Lower lobe of right lung (tissue), 2 donors: ENCODE measurements at regions not wholly inside any gene's neighbourhood (a gene's known extent, or its start where the extent isn't known, plus 50 kb on each side); places are given as distances from the start of the nearest gene placed in this dataset.

Source experiments
- ATAC-seq, 2 donors: fragments of 200-7000 bp; cut with Tn5 transposase; one replicate each; pipeline ENCODE4 v1.9.1; 2020 to 2022; ENCODE audit warnings: mild to moderate bottlenecking in 2 of 2, moderate library complexity in 2 of 2
- DNase-seq: peaks from one replicate; pipeline ENCODE4 v3.0.0-alpha.2; 2020
- H3K27ac ChIP-seq: fragments of 200-600 bp; one replicate; pipeline ENCODE4 v1.8.0; 2022
- H3K27me3 ChIP-seq: fragments of 200-600 bp; one replicate; pipeline ENCODE4 v1.8.0; 2022; ENCODE audit warnings: low read depth
- H3K36me3 ChIP-seq: fragments of 200-600 bp; one replicate; pipeline ENCODE4 v1.8.0; 2022; ENCODE audit warnings: mild to moderate bottlenecking
- H3K4me1 ChIP-seq: fragments of 200-600 bp; one replicate; pipeline ENCODE4 v1.8.0; 2022
- H3K4me3 ChIP-seq: fragments of 200-600 bp; one replicate; pipeline ENCODE4 v1.8.0; 2022; ENCODE audit warnings: mild to moderate bottlenecking
- H3K9me3 ChIP-seq: fragments of 200-600 bp; one replicate; pipeline ENCODE4 v1.8.0; 2022
- intact Hi-C: fragments of 100-400 bp; cut with DNase I; formaldehyde crosslinking; loops from one replicate; pipeline ENCODE4 v1.11.0; 2022
- TF ChIP-seq, protein P1 (sequence below): fragments of 200-600 bp; IDR thresholded peaks from one replicate; pipeline ENCODE4 v1.8.0; 2022; ENCODE audit warnings: antibody characterized with exemption, mild to moderate bottlenecking
- donor health status: DM: no; HTN: yes; CAD: no; lungs with severe emphysema.

DNA sequence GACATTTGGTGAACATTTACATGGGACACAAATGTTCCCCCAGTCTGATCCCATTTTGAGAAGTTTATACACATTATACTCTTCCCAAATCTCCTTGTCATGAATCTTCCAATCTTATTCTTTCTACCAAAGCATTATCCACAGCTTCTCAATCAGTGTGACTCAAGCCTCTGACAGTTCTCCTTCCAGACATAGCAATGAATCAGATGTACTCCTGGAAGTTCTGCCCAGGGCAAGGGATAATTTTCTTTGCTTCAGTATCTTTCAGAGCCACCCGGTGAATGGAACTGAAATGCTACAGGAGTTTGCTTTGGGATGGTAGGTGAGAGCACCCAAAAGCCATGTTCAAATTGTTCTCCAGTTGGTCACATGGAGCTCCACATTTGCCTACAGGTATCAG, 145.5 kb downstream of the ANXA5 start:
- intact Hi-C loops = no loop called here
- Histone ChIP-seq H3K9me3 (no peaks in the 10 kb centered on the region), H3K27ac (peak overlapping the region; percentile 39), H3K27me3 (no peaks in the 10 kb centered on the region), H3K36me3 (no peaks in the 10 kb centered on the region), H3K4me1 (peaks cover 9% of the 10 kb centered on the region), H3K4me3 (no peak overlapping the region)
- ATAC-seq (no peak), DNase-seq (no peak)
- TF ChIP-seq, protein P1, sequence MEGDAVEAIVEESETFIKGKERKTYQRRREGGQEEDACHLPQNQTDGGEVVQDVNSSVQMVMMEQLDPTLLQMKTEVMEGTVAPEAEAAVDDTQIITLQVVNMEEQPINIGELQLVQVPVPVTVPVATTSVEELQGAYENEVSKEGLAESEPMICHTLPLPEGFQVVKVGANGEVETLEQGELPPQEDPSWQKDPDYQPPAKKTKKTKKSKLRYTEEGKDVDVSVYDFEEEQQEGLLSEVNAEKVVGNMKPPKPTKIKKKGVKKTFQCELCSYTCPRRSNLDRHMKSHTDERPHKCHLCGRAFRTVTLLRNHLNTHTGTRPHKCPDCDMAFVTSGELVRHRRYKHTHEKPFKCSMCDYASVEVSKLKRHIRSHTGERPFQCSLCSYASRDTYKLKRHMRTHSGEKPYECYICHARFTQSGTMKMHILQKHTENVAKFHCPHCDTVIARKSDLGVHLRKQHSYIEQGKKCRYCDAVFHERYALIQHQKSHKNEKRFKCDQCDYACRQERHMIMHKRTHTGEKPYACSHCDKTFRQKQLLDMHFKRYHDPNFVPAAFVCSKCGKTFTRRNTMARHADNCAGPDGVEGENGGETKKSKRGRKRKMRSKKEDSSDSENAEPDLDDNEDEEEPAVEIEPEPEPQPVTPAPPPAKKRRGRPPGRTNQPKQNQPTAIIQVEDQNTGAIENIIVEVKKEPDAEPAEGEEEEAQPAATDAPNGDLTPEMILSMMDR = no peak

DNA sequence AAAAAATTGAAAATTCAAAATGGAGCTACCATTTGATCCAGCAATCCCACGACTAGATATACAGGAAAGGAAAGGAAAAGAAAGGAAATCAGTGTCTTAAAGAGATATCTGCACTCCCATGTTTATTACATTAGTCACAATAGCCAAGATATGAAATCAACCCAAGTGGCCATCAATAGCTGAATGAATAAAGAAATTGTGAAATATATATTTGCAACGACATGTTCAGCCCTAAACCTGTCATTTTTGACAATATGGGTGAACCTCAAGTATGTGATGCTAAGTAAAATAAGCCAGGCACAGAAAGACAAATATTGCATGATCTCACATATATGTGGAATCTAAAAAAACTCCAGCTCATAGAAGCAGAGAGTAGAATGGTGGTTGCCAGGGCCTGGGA, 155.1 kb downstream of the ANXA5 start:
- DNase-seq (no peak), ATAC-seq (no peak)
- Histone ChIP-seq H3K4me3 (no peak overlapping the region), H3K36me3 (no peaks in the 10 kb centered on the region), H3K4me1 (no peaks in the 10 kb centered on the region), H3K27ac (no peak overlapping the region), H3K27me3 (no peaks in the 10 kb centered on the region), H3K9me3 (peaks cover 3% of the 10 kb centered on the region)
- TF ChIP-seq, protein P1 = no peak
- intact Hi-C loops = no loop called here

DNA sequence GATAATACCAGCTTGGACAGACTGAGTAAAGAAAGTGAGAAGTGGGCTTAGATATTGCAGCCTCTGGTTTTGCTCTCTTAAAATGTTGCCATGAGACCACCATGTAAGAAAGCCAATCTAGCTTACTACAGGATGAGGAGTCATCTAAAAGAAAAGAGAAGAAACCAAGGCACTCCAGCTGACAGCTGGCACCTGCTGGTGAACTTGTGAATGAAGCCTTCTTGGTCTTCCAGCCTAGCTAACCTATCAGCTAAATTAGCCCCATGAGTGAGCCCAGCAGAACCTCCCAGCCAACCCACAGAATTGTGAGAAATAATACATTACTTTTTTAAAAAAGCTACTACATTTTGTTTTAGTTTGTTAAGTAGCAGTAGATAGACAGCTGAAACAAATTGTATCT, 154.5 kb upstream of the QRFPR start:
- Histone ChIP-seq H3K27ac (no peak overlapping the region), H3K9me3 (peaks cover 3% of the 10 kb centered on the region), H3K4me1 (no peaks in the 10 kb centered on the region), H3K4me3 (no peak overlapping the region), H3K27me3 (no peaks in the 10 kb centered on the region), H3K36me3 (no peaks in the 10 kb centered on the region)
- DNase-seq (no peak), ATAC-seq (no peak)
- TF ChIP-seq, protein P1 = no peak
- intact Hi-C loops = no loop called here

DNA sequence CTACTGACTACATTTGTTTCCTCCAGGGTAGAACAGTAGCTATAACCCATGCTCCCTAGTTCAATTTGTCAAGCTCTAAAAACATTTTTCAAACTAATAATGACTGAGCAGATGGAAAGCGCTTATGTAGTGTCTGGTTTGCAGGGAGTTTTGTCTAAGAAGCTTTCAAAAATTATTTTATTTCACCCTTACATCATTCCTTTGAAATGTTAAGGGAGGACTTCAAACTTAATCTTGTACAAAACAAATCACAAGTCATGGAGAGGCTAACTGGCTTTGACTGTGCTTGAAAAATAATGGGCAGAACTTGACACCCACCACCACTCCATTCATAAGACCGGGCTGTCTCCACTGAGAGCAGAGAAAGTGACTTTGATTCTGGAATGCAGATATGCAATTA, 153.4 kb upstream of the QRFPR start:
- H3K27me3 ChIP-seq = no peaks in the 10 kb centered on the region
- H3K4me1 ChIP-seq = no peaks in the 10 kb centered on the region
- ATAC-seq (no peak), DNase-seq (no peak)
- no peak overlapping the region for H3K4me3 ChIP-seq
- intact Hi-C loops = no loop called here
- no peak overlapping the region for H3K27ac ChIP-seq
- H3K36me3 ChIP-seq = no peaks in the 10 kb centered on the region
- TF ChIP-seq, protein P1 = no peak
- peaks cover 3% of the 10 kb centered on the region for H3K9me3 ChIP-seq

DNA sequence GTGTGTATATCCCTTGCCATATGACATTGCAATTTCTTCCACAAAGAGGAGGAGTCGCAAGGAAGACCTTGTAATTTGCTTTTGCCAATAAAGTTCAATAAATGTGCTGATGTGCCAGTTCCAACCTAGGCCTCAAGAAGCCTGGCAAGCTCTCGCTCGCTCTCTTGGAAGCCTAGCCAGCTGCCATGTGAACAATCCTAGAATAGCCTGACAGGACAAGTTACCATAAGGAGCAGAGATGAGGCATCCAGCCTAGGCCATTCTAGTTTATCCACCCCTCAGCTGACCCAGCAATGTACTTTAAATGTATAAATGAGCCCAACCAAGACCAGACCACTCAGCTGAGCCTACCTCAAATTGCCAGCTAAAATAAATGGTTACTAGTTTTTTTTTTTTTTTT, 145.7 kb upstream of the QRFPR start:
- ATAC-seq = no peak
- intact Hi-C loops = no loop called here

More for the DNA sequence above, 145.7 kb upstream of the QRFPR start:
- H3K36me3 ChIP-seq = no peaks in the 10 kb centered on the region
- H3K9me3 ChIP-seq = no peaks in the 10 kb centered on the region
- no peaks in the 10 kb centered on the region for H3K4me1 ChIP-seq
- no peak overlapping the region for H3K4me3 ChIP-seq
- TF ChIP-seq, protein P1 = no peak
- no peak overlapping the region for H3K27ac ChIP-seq
- no peak for DNase-seq
- no peaks in the 10 kb centered on the region for H3K27me3 ChIP-seq
